Stimulated activated CD4-positive, alpha-beta T cell treated with anti-CD3 and anti-CD28 coated beads, Interleukin-15, amount 100 ng/mL, for 1 hour (primary cell): ENCODE measurements at regions not wholly inside any gene's neighbourhood (a gene's known extent, or its start where the extent isn't known, plus 50 kb on each side); places are given as distances from the start of the nearest gene placed in this dataset.
"Not testable (repeated sequence)": the region's sequence is repeated elsewhere in the genome, so short reads cannot be mapped to it uniquely, and the experiment has no call there.

Experiments
- DNase-seq, 2 donors: peaks; one replicate each; pipeline ENCODE4 v3.0.0-alpha.2; 2020; ENCODE audit warnings: low read depth in 1 of 2, low spot score in 1 of 2

GRCh38 chr9:79049371-79049770 lies 522.4 kb upstream of the TLE4 start:
- DNase-seq, result no peak

- DNase-seq, result no peak
These were observed 518.2 kb upstream of the TLE4 start for GRCh38 chr9:79053598-79053997.

- no peak for DNase-seq
These were observed 517.3 kb upstream of the TLE4 start for GRCh38 chr9:79054500-79054899.

GRCh38 chr9:79056041-79056440 lies 515.7 kb upstream of the TLE4 start:
- no peak for DNase-seq

GRCh38 chr9:79057576-79057975 lies 514.2 kb upstream of the TLE4 start:
- DNase-seq, result no peak

GRCh38 chr9:79060766-79061165 lies 511.0 kb upstream of the TLE4 start:
- DNase-seq, result no peak

GRCh38 chr9:79061752-79062616 lies 509.8 kb upstream of the TLE4 start:
- no peak for DNase-seq

GRCh38 chr9:79073201-79073600 lies 498.6 kb upstream of the TLE4 start:
- DNase-seq, result no peak

- no peak for DNase-seq
These were observed 491.2 kb upstream of the TLE4 start for GRCh38 chr9:79080536-79080935.

- no peak for DNase-seq
These were observed 488.1 kb upstream of the TLE4 start for GRCh38 chr9:79083621-79084020.

- no peak for DNase-seq
These were observed 484.6 kb upstream of the TLE4 start for GRCh38 chr9:79087133-79087532.

- DNase-seq, result no peak
These were observed 482.7 kb upstream of the TLE4 start for GRCh38 chr9:79089054-79089560.

GRCh38 chr9:79089851-79090250 lies 481.9 kb upstream of the TLE4 start:
- DNase-seq, result not testable (repeated sequence)

GRCh38 chr9:79103257-79103656 lies 468.5 kb upstream of the TLE4 start:
- not testable (repeated sequence) for DNase-seq

GRCh38 chr9:79104216-79104615 lies 467.5 kb upstream of the TLE4 start:
- DNase-seq, result no peak

GRCh38 chr9:79104951-79105350 lies 466.8 kb upstream of the TLE4 start:
- DNase-seq, result no peak

GRCh38 chr9:79107911-79108676 lies 463.7 kb upstream of the TLE4 start:
- no peak for DNase-seq

- no peak for DNase-seq
These were observed 460.1 kb upstream of the TLE4 start for GRCh38 chr9:79111653-79112052.

GRCh38 chr9:79115176-79115575 lies 456.6 kb upstream of the TLE4 start:
- no peak for DNase-seq

- DNase-seq, result no peak
These were observed 455.7 kb upstream of the TLE4 start for GRCh38 chr9:79116041-79116440.

- DNase-seq, result no peak
These were observed 455.1 kb upstream of the TLE4 start for GRCh38 chr9:79116709-79117108.

GRCh38 chr9:79120533-79120932 lies 451.2 kb upstream of the TLE4 start:
- no peak for DNase-seq
